GM18505 (cell line): ENCODE measurements at regions not wholly inside any gene's neighbourhood (a gene's known extent, or its start where the extent isn't known, plus 50 kb on each side); places are given as distances from the start of the nearest gene placed in this dataset.

Experiments used
- ATAC-seq: cut with Tn5 transposase; IDR thresholded peaks from one replicate; pipeline ENCODE4 v1.9.1; 2021; ENCODE audit not compliant: unreplicated experiment
- POLR2A ChIP-seq: IDR thresholded peaks from 4 replicates; pipeline ENCODE4 v1.6.1; 2011; ENCODE audit warnings: borderline replicate concordance; ENCODE audit not compliant: insufficient read depth, insufficient read length; ENCODE audit errors: extremely low read depth

DNA sequence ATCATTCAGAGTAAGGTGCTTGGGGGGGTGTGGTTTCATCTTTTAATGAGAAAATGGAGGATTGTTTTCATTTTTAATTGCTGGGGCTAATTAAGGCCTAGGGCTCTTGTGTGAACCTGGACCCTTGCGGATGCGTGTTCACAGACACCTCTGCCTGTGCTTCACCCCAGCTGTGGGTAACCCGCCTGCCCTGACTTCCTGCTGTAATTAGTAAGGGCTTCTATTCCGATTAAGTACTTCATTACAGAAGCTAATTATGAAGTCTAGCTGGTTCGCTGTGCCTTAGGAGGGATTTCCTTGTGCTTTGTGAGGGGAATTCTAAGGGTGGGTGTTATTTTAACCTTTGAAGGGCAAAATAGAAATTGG, 215.3 kb downstream of the PMP22 start:
- no peak for ATAC-seq

DNA sequence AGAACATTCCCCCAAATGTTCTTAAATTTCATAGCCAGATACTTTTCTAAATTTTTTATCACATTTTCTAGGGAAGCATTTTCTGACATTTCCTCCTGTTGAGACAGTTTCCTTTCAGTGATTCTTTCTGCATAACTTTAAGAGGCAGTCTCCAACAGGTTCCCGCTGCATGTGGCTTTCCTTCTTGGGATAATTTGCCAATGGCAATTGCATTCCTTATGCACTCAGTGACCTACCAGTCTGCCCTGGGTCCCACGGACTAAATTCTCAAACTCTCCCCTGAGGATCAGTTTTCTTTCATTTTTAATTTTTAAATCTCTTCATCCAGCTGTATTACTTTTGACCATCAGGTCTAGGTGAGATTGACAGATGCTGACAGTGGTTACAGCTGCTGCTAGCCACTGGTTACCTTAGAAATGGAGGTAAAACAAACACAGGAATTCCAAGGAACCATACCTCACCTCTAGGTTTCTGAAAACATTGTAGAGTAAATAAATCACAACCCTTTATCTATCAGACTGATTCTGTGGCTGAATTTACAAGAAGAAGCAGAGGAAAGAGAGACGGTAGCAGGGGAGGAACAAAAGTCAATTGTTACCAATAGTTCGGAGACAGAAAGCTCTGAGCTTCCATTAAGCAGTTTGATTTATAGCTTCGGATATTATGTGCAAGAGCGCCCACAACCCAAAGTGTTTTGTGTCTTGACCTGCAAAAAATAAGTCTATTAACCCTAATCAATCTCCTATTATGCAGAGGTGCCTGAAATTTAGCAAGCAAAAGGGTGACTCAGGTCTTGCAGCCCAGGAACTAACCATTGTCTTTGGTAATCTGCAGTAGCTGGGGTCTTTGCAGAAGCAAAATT, 216.0 kb downstream of the PMP22 start:
- no peak for ATAC-seq
- TF ChIP-seq POLR2A: no peak

More for the DNA sequence above, 215.3 kb downstream of the PMP22 start:
- no peak for TF ChIP-seq POLR2A

DNA sequence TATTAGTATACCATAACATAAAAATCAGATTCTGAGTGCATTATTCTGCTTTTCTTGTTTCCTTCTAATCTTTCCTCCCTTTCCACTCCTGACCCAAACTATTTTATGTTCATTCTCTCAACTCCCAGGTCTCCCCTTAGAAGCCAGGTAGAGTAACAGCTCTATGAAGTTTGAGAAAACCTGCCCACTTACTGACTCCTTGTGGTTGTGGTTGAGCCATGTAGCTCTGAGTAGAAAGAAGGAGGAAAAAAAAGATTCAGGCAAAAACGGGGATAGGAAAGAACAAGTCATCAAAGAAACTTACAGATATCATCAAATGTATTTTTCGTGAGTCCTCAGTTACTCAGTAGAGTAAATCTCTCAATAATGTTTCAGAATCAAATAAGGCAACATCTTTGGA, 216.7 kb downstream of the PMP22 start:
- no peak for ATAC-seq
- TF ChIP-seq POLR2A: no peak

GRCh38 chr17:15042311-15042710, 222.8 kb downstream of the PMP22 start:
- ATAC-seq: no peak
- no peak for TF ChIP-seq POLR2A

- no peak for TF ChIP-seq POLR2A
- no peak for ATAC-seq
Measured at GRCh38 chr17:15039366-15039765, 225.8 kb downstream of the PMP22 start.

DNA sequence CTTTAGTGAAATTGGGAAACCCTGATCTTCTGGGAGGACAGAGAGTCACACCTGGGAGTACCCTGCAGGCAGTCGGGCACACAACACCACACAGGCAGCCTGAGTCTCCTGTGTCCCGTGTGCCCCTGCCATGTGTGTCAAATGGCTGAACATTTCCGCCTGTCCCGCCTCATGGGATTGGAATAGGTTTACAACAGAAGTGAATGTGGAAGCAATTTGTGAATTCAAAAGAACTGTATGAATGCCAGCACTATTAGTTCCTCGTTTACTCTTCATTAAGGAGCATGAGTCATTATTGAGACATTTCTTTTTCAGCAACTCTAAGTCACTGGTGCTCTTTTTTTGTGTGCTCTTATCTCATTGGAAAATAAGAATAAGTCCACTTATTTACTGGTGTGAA, 226.5 kb downstream of the PMP22 start:
- ATAC-seq: no peak

DNA sequence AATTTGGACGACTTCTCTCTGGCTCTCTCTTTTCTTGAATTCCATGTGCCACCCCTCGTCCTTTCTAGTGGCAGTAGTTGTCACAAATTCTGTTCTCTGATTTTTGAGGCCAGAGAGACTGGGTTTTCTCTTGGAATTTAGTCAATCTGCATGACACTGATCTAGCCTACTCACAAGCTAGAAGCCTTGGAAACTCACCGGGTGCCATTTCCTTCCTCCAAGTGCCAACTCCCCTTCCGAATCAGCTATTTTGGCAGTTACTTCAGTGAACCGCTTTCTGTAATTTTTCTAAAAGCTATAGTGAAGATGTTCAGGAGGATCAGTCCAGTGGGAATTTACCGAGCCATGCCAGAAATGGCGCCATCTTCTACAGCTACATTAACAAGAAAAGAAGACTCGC, 228.9 kb downstream of the PMP22 start:
- TF ChIP-seq POLR2A: no peak
- no peak for ATAC-seq

More for the DNA sequence above, 226.5 kb downstream of the PMP22 start:
- TF ChIP-seq POLR2A: no peak

GRCh38 chr17:15031975-15032374, 233.2 kb downstream of the PMP22 start:
- no peak for TF ChIP-seq POLR2A

GRCh38 chr17:15029469-15029868, 235.7 kb downstream of the PMP22 start:
- ATAC-seq: no peak
- no peak for TF ChIP-seq POLR2A

More at GRCh38 chr17:15031975-15032374, 233.2 kb downstream of the PMP22 start:
- no peak for ATAC-seq

- ATAC-seq: no peak
- TF ChIP-seq POLR2A: no peak
Measured at GRCh38 chr17:15027853-15028252, 237.3 kb downstream of the PMP22 start.

DNA sequence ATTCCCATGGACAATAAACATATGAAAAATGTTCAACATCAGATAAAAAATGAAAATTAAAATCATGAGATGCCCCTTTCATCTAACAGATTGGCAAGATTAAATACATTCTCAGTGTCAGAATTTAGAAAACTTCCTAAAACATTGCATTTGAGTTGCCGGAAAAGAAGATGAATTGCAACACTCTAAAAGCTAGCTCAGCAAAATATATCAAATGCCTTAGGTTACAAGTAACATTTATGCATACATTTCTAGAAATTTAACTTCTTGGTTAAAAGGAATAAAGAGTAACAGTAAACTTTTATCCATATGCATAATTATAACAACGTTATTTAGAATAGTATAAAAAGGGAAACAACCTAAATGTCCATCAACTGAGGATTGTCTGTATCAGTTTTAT, 239.0 kb downstream of the PMP22 start:
- no peak for ATAC-seq
- TF ChIP-seq POLR2A: no peak

DNA sequence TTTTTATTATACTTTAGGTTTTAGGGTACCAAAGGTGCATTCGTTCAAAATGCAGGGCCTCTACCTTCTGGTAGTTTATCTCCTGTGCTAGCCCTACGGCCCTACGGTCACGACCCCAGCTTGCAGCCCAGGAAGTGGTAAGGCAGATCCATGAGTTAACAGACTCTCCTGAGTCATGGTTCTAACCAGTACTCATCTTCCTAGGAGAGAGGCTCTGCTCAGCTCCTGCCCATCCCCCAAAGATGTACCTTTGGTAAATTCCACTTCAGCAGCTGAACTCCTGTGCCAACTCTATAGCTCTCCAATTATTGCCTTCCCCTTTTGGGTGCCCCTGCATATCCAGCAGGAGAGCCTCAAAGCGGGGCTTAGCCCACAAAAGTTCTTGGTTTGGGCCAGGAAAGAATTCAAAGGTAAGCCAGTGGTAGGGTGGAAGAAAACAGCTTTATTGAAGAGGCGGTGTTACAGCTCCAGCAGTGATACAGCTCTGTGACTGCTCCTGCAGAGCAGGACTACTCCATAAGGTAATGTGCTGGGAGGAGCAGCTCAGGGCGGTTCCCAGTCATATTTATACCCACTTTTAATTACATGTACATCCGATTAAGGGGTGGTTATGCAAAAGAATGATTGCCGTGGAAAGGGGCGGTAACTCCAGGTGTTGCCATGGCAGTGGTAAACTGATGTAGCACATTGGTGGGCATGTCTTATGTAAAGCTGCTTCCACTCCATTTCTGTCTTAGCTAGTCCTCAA, 241.4 kb downstream of the PMP22 start:
- no peak for TF ChIP-seq POLR2A
- ATAC-seq: no peak

DNA sequence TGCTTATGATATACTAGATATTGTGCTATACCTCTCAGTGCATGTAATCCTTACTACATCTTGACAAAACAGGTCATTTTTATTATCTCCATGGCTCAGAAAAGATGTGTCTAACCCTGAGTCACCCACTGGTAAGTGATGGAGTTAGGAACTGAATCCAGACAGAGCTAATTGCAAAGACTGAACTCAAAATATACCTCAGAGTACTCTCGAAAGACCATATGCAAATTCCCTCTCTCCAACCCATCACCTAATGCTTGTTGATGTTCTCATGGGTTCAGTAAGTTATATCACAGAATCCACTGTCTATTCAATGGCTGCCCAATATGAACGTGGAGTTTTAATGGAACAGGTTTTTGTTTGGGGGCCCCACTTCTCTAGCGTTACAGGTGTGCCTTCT, 246.0 kb downstream of the PMP22 start:
- TF ChIP-seq POLR2A: no peak

More for the DNA sequence above, 246.0 kb downstream of the PMP22 start:
- no peak for ATAC-seq
